ENCODE measurements at regions not wholly inside any gene's neighbourhood (a gene's known extent, or its start where the extent isn't known, plus 50 kb on each side); places are given as distances from the start of the nearest gene placed in this dataset.

DNA sequence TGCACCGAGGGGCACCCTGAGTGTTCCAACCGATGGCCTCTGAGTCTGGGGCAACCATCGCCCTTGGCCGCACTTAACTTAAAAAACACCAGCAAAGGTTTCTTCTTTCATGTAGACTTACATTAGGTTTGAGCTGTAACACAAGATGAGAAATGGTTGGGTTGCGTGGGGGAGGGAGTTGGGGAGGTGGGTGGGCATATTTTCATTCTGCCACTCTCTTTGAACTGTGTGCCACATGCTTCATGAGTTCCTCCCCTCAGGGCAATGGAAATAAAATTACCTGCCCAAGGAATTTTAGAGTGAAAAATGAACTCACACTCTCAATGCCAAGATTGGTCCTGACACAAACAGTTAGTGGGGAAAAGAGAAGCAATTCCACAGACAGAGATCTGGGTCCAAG, 430.1 kb upstream of the USP24 start:
- TF ChIP-seq CREB1 (CRISPR knock-in tag; IDR thresholded peaks at IDR 0.05) (no peak), NR2C2 (CRISPR knock-in tag; IDR thresholded peaks at IDR 0.05) (no peak), ZNF263 (CRISPR knock-in tag; IDR thresholded peaks at IDR 0.05; ENCODE audit: low read depth) (no peak)
- TF ChIP-seq, protein P1, sequence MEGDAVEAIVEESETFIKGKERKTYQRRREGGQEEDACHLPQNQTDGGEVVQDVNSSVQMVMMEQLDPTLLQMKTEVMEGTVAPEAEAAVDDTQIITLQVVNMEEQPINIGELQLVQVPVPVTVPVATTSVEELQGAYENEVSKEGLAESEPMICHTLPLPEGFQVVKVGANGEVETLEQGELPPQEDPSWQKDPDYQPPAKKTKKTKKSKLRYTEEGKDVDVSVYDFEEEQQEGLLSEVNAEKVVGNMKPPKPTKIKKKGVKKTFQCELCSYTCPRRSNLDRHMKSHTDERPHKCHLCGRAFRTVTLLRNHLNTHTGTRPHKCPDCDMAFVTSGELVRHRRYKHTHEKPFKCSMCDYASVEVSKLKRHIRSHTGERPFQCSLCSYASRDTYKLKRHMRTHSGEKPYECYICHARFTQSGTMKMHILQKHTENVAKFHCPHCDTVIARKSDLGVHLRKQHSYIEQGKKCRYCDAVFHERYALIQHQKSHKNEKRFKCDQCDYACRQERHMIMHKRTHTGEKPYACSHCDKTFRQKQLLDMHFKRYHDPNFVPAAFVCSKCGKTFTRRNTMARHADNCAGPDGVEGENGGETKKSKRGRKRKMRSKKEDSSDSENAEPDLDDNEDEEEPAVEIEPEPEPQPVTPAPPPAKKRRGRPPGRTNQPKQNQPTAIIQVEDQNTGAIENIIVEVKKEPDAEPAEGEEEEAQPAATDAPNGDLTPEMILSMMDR (IDR thresholded peaks at IDR 0.05): no peak
